ENCODE measurements at regions not wholly inside any gene's neighbourhood (a gene's known extent, or its start where the extent isn't known, plus 50 kb on each side); places are given as distances from the start of the nearest gene placed in this dataset.

DNA sequence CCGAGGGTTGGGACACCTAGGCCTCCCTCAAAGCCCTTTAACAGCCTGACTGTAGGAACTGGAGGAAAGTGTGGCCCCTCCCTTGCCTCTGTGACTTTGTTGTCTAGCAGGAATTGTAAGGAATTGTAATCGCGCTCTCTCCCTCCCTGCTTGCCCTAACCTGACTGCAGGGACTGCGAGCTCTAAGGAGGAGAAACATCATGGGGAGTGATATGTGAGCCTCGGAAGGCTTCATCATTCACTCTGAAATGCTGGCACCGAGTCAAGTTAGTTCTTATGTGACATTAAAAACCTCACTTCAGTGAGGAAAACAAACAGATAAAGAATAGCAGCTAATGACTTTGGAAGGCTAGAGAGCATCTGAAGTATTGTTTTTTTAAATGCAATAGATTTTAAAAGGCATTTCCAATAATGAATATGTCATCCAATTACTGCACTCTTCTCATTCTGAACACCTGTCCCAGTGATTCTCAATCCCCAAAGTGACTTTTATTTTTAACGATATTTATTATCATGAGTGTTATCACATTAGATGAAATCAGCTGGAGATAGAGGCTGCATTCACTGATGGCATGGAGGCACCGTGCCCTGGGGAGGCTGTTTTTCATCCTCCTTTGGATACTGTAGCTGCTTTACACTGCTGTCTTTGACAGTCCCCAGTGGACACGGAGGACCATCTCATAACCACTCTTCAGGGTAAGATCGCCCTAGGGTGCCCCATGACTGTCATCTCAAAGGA, 58.5 kb upstream of the NTM start:
- no peak for DNase-seq (ENCODE audit: low spot score)
- intact Hi-C loops (cut with DNase I) = no loop called here
